ENCODE measurements at regions not wholly inside any gene's neighbourhood (a gene's known extent, or its start where the extent isn't known, plus 50 kb on each side); places are given as distances from the start of the nearest gene placed in this dataset.

GRCh38 chr6:95249175-95249574 is 328.2 kb upstream of the MANEA start:
- Mint-ChIP-seq H3K27me3 (no peaks in the 10 kb centered on the region), H3K27ac (no peak overlapping the region), H3K9me3 (no peaks in the 10 kb centered on the region), H3K36me3 (ENCODE audit: low read depth) (no peaks in the 10 kb centered on the region), H3K4me3 (no peak overlapping the region), H3K4me1 (ENCODE audit: low read depth) (no peaks in the 10 kb centered on the region)
- TF ChIP-seq CTCF (IDR thresholded peaks at IDR 0.05): no peak
- DNase-seq (no peak), ATAC-seq (no peak)
- ChIA-PET POLR2A (no interaction called here), CTCF (no interaction called here)
- intact Hi-C loops (cut with micrococcal nuclease): no loop called here

- H3K4me3 Mint-ChIP-seq: no peak overlapping the region
- no peaks in the 10 kb centered on the region for H3K4me1 Mint-ChIP-seq (ENCODE audit: low read depth)
- H3K27me3 Mint-ChIP-seq: no peaks in the 10 kb centered on the region
- ATAC-seq: no peak
- POLR2A ChIA-PET: no interaction called here
- DNase-seq: no peak
- H3K9me3 Mint-ChIP-seq: no peaks in the 10 kb centered on the region
- intact Hi-C loops (cut with micrococcal nuclease): no loop called here
- no peak for TF ChIP-seq CTCF (IDR thresholded peaks at IDR 0.05)
- no peak overlapping the region for H3K27ac Mint-ChIP-seq
- CTCF ChIA-PET: no interaction called here
- H3K36me3 Mint-ChIP-seq (ENCODE audit: low read depth): no peaks in the 10 kb centered on the region
Measured at GRCh38 chr6:95249661-95250060, 327.7 kb upstream of the MANEA start.

GRCh38 chr6:95263840-95264239 is 313.5 kb upstream of the MANEA start:
- ChIA-PET CTCF (no interaction called here), POLR2A (no interaction called here)
- Mint-ChIP-seq H3K27ac (no peak overlapping the region), H3K4me3 (no peak overlapping the region), H3K9me3 (no peaks in the 10 kb centered on the region), H3K27me3 (no peaks in the 10 kb centered on the region), H3K4me1 (ENCODE audit: low read depth) (no peaks in the 10 kb centered on the region), H3K36me3 (ENCODE audit: low read depth) (no peaks in the 10 kb centered on the region)
- TF ChIP-seq CTCF (IDR thresholded peaks at IDR 0.05): no peak
- ATAC-seq: no peak
- intact Hi-C loops (cut with micrococcal nuclease): no loop called here
- no peak for DNase-seq

- H3K9me3 Mint-ChIP-seq: no peaks in the 10 kb centered on the region
- ChIA-PET POLR2A (no interaction called here), CTCF (no interaction called here)
- no peaks in the 10 kb centered on the region for H3K27me3 Mint-ChIP-seq
- H3K4me1 Mint-ChIP-seq (ENCODE audit: low read depth): no peaks in the 10 kb centered on the region
- no peak for TF ChIP-seq CTCF (IDR thresholded peaks at IDR 0.05)
- DNase-seq: no peak
- intact Hi-C loops (cut with micrococcal nuclease): no loop called here
- H3K4me3 Mint-ChIP-seq: no peak overlapping the region
- H3K27ac Mint-ChIP-seq: no peak overlapping the region
- ATAC-seq: no peak
- H3K36me3 Mint-ChIP-seq (ENCODE audit: low read depth): no peaks in the 10 kb centered on the region
Measured at GRCh38 chr6:95266537-95267258, 310.6 kb upstream of the MANEA start.

GRCh38 chr6:95274686-95275235 is 302.6 kb upstream of the MANEA start:
- Mint-ChIP-seq H3K36me3 (ENCODE audit: low read depth) (no peaks in the 10 kb centered on the region), H3K4me3 (no peak overlapping the region), H3K9me3 (no peaks in the 10 kb centered on the region), H3K27ac (no peak overlapping the region), H3K27me3 (no peaks in the 10 kb centered on the region), H3K4me1 (ENCODE audit: low read depth) (no peaks in the 10 kb centered on the region)
- ChIA-PET POLR2A (no interaction called here), CTCF (no interaction called here)
- TF ChIP-seq CTCF (IDR thresholded peaks at IDR 0.05): no peak
- DNase-seq: no peak
- intact Hi-C loops (cut with micrococcal nuclease): no loop called here
- ATAC-seq: no peak

Measured in activated CD8-positive, alpha-beta T cell treated with anti-CD3 and anti-CD28 coated beads for 36 hours (primary cell).